Activated T-cell treated with anti-CD3 and anti-CD28 coated beads, Interleukin-2, amount 50 U/mL, for 72 hours (primary cell): ENCODE measurements at regions not wholly inside any gene's neighbourhood (a gene's known extent, or its start where the extent isn't known, plus 50 kb on each side); places are given as distances from the start of the nearest gene placed in this dataset.

Source experiments
- ATAC-seq, 2 donors: fragments of 150-1000 bp; cut with Tn5 transposase; replicated peaks in 1 of 2; 2 replicates each; pipeline ENCODE4 v1.10.0; 2021; ENCODE audit warnings: moderate library complexity in 2 of 2, mild to moderate bottlenecking in 1 of 2
- DNase-seq, 2 donors: peaks; one replicate each; pipeline ENCODE4 v3.0.0; 2021 to 2022; ENCODE audit warnings: mixed read lengths in 1 of 2
- H3K27ac Mint-ChIP-seq: one replicate; pipeline ENCODE4 v1.8.0; 2022; ENCODE audit warnings: mild to moderate bottlenecking, moderate library complexity, mixed read lengths
- H3K27me3 Mint-ChIP-seq: one replicate; pipeline ENCODE4 v1.8.0; 2022; ENCODE audit warnings: low read depth, mixed read lengths
- H3K36me3 Mint-ChIP-seq, 2 donors: one replicate each; pipeline ENCODE4 v1.8.0; 2022; ENCODE audit warnings: mixed read lengths in 2 of 2, mild to moderate bottlenecking in 1 of 2; ENCODE audit not compliant: insufficient read depth in 2 of 2
- H3K4me1 Mint-ChIP-seq: one replicate; pipeline ENCODE4 v1.8.0; 2022; ENCODE audit warnings: low read depth, mixed read lengths
- H3K4me3 Mint-ChIP-seq, 2 donors: one replicate each; pipeline ENCODE4 v1.8.0; 2022; ENCODE audit warnings: mild to moderate bottlenecking in 2 of 2, mixed read lengths in 2 of 2, moderate library complexity in 2 of 2
- H3K9me3 Mint-ChIP-seq, 2 donors: one replicate each; pipeline ENCODE4 v1.8.0; 2022; ENCODE audit warnings: mixed read lengths in 2 of 2

- H3K27me3 Mint-ChIP-seq: no peaks in the 10 kb centered on the region
- ATAC-seq (no peak), DNase-seq (no peak)
- peaks cover under 1 to 2% of the 10 kb centered on the region in 2 donors for H3K36me3 Mint-ChIP-seq
- H3K9me3 Mint-ChIP-seq: peaks cover 4 to 7% of the 10 kb centered on the region in 2 donors
- no peak overlapping the region for H3K4me3 Mint-ChIP-seq
- no peak overlapping the region for H3K27ac Mint-ChIP-seq
- H3K4me1 Mint-ChIP-seq: peaks cover 31% of the 10 kb centered on the region
Observed at GRCh38 chr11:128179039-128179438, 408.3 kb downstream of the ETS1 start.

DNA sequence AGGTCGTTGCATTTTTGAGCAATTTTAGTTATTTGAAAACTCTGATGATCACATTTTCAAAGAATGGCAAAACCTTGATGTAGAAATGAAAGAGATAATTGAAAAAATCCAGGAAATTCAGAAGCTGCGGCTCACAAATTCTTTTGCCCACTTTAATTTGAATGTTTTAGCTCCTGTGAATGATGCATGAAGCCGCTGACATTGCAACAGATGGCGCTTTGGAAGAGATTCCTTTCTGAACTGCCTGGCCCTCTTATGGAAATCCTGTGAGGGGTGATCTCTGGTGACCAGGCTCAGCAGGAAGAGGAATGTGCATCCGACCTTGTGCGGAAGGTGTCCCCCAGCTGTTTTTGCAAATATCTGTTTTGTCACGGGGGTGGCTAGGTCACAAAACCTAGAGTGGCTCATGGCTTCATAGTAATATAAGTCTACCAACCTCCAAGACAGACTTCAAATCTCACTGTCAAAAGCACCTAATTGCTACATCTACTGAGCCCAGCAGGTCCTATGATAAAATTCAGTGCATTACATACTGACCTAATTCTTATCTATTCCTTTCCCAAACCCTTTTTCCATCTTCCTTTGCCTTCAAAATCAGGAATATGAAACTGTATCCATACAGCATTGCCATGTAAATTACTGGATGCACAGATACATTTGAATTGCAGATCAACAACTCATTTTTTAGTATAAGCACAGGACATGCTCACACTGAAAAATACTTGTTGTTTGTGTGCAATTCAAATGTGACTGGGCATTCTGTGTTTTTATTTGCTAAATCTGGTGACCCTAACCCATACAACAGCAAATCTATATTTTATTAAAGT is 412.7 kb downstream of the ETS1 start:
- Mint-ChIP-seq H3K27me3 (no peaks in the 10 kb centered on the region), H3K9me3 (peaks cover 2 to 6% of the 10 kb centered on the region in 2 donors), H3K4me3 (no peak overlapping the region), H3K36me3 (peaks cover 0 to 2% of the 10 kb centered on the region in 2 donors), H3K4me1 (peaks cover 15% of the 10 kb centered on the region), H3K27ac (no peak overlapping the region)
- ATAC-seq (peak in 1 of 2 donors; percentile 59), DNase-seq (no peak)

- no peaks in the 10 kb centered on the region for H3K9me3 Mint-ChIP-seq
- H3K36me3 Mint-ChIP-seq: no peaks in the 10 kb centered on the region
- DNase-seq (peak; percentile 85 to 87), ATAC-seq (peak; percentile 75 to 86)
- H3K27me3 Mint-ChIP-seq: no peaks in the 10 kb centered on the region
- H3K4me3 Mint-ChIP-seq: no peak overlapping the region
- H3K4me1 Mint-ChIP-seq: peaks cover 15% of the 10 kb centered on the region
- H3K27ac Mint-ChIP-seq: peak overlapping the region; percentile 40
Observed at GRCh38 chr11:128172046-128172878, 415.1 kb downstream of the ETS1 start.

DNA sequence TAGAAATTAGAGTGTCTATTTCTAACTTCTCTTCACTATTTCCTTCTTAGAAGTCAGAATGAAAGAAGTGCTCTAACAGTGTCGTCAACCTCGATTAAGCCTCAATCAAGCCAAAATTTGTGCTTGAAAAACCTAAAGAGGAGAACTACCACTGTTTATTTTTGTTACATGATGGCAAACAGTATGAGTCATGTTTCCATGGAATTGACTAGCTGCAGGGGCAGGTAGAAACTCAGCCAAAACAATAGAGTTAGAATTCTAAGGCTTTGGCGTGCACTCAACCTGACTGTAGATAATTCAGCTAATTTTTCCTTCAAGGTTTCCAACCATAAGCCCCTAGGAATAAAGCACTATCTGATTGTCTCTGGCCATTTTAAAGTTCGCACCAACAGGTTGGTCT is 415.9 kb downstream of the ETS1 start:
- H3K27me3 Mint-ChIP-seq: no peaks in the 10 kb centered on the region
- peaks cover 15% of the 10 kb centered on the region for H3K4me1 Mint-ChIP-seq
- no peak overlapping the region for H3K4me3 Mint-ChIP-seq
- H3K9me3 Mint-ChIP-seq: no peaks in the 10 kb centered on the region
- H3K36me3 Mint-ChIP-seq: no peaks in the 10 kb centered on the region
- ATAC-seq: peak; percentile 59 to 60
- no peak for DNase-seq
- H3K27ac Mint-ChIP-seq: peak overlapping the region; percentile 40

DNA sequence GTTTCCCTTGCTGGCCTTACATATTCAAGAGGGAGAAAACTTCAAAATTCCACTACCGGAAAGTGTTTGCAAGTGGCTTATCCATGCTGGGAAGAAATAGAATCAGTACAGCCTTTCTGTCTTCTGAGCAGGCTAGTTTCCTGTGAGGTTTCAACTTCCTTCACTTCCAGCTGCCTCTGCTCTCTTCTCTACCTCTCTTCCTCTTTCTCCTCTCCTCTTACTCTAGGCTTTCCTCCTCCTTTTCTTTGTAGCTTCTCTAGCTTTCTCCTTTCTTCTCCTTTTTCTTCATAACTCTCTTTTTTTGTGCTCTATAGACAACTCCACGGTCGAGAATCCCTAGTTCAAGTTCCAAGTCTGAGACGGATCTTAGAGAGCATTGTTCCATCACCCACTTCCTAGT is 421.8 kb downstream of the ETS1 start:
- ATAC-seq (no peak), DNase-seq (no peak)
- Mint-ChIP-seq H3K4me1 (peaks cover 6% of the 10 kb centered on the region), H3K27me3 (no peaks in the 10 kb centered on the region), H3K4me3 (no peak overlapping the region), H3K27ac (peak overlapping the region; percentile 1), H3K9me3 (no peaks in the 10 kb centered on the region), H3K36me3 (no peaks in the 10 kb centered on the region)

DNA sequence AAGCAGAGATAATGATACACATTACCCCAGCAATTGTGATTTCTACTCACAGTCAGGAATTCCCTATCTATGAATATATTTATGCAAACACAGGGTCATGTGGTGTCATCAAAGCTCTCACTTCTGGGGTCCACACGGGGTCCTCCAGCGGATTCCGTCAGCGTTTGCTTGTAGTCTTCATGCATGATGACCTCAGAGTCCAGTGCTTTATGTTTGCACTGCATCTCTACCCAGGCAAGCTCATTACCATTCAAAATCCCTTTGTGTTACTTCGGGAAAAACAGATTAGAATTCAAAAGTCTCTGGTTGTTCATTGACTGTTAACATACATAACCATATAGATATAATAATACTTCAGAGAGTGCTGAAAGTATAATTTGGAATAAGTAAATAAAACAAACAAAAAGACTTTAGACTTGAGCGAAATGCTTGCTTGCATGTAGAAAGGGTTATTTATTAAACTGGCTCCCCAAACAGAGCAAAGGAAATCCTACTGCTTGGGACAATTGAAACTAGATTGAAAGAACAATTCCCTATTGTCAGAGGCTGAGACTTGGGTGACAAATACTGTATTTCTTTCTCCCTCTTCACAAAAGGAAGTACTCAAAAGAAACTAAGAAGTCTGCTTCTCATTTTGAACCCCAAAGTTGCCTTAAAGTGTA is 423.1 kb downstream of the ETS1 start:
- Mint-ChIP-seq H3K4me3 (no peak overlapping the region), H3K27ac (no peak overlapping the region), H3K36me3 (no peaks in the 10 kb centered on the region), H3K4me1 (peaks cover 6% of the 10 kb centered on the region), H3K9me3 (no peaks in the 10 kb centered on the region), H3K27me3 (no peaks in the 10 kb centered on the region)
- no peak for ATAC-seq
- DNase-seq: no peak

- ATAC-seq (no peak), DNase-seq (no peak)
- no peak overlapping the region for H3K4me3 Mint-ChIP-seq
- peaks cover 22% of the 10 kb centered on the region for H3K4me1 Mint-ChIP-seq
- no peaks in the 10 kb centered on the region for H3K36me3 Mint-ChIP-seq
- no peaks in the 10 kb centered on the region for H3K9me3 Mint-ChIP-seq
- H3K27me3 Mint-ChIP-seq: no peaks in the 10 kb centered on the region
- H3K27ac Mint-ChIP-seq: no peak overlapping the region
Observed at GRCh38 chr11:128161994-128162393, 425.4 kb downstream of the ETS1 start.

GRCh38 chr11:128161436-128161835 is 425.9 kb downstream of the ETS1 start:
- DNase-seq (no peak), ATAC-seq (no peak)
- Mint-ChIP-seq H3K9me3 (no peaks in the 10 kb centered on the region), H3K4me3 (no peak overlapping the region), H3K27me3 (no peaks in the 10 kb centered on the region), H3K4me1 (peaks cover 25% of the 10 kb centered on the region), H3K27ac (no peak overlapping the region), H3K36me3 (no peaks in the 10 kb centered on the region)

DNA sequence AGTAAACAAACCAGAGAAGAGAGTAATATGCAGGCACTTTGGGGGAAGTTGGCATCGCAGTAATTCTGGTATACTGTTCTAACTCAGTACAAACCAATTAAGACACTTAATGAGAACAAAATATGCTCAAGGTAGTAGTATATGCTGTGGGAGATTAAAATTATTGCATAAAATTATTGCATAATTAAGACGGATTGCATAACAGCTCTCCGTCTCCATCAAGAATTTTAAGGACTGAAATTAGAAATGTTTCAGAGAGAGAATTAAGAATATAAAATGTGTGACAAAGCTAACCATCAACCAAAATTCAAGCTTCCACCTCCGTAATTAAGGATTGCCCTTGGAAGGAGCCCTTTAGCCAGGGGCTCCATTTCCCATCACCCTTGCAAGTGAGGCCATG is 428.5 kb downstream of the ETS1 start:
- Mint-ChIP-seq H3K4me3 (no peak overlapping the region), H3K4me1 (peaks cover 30% of the 10 kb centered on the region), H3K9me3 (no peaks in the 10 kb centered on the region), H3K27ac (no peak overlapping the region), H3K36me3 (no peaks in the 10 kb centered on the region), H3K27me3 (no peaks in the 10 kb centered on the region)
- ATAC-seq (no peak), DNase-seq (no peak)

DNA sequence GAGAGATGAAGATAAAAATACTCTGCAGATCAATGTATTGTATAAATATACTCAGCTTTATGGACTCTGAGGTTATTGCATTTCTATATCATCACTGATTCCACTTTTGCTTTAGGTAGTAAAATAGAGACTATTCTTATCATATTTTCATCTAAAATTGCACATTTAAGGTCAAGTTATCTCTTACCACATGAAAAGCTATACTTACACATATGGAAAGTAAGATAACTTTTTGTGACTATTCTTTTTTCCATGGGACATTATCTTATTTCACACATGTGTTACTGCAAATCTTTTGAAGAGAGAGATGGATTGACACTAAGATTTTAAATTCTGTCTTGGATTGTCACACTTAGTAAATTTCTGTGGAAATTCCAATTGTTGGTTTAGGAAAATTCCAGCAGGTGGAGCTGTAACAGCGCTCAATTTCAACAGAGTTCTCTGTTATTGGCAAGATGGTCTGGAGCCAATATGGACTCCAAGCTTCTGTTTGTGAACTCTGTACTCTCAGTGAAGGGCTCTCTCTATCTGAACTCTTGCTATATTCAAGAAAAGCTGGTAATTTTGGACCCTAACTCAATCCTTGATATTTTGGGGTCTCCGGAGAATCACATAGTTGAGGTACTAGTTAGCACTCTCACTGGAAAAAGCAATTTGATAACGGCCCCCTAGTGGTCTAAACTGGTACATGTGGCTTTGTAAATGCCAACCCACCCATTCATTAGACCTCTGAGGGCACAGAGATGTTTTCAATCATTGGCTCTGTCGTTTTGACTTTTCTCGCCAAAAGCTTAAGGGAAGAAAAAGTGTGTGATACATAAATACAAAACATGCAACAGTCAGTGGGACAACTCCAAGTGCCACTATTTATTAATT is 429.7 kb downstream of the ETS1 start:
- Mint-ChIP-seq H3K27me3 (no peaks in the 10 kb centered on the region), H3K4me3 (peak overlapping the region; percentile 62 to 86), H3K36me3 (no peaks in the 10 kb centered on the region), H3K27ac (peak overlapping the region; percentile 87), H3K4me1 (peaks cover 30% of the 10 kb centered on the region), H3K9me3 (no peaks in the 10 kb centered on the region)
- ATAC-seq (peak; percentile 75 to 83), DNase-seq (peak; percentile 66 to 74)

GRCh38 chr11:128156486-128156885 is 430.9 kb downstream of the ETS1 start:
- DNase-seq (no peak), ATAC-seq (peak in 1 of 2 donors; percentile 23)
- Mint-ChIP-seq H3K27ac (no peak overlapping the region), H3K27me3 (no peaks in the 10 kb centered on the region), H3K9me3 (no peaks in the 10 kb centered on the region), H3K4me1 (peaks cover 30% of the 10 kb centered on the region), H3K36me3 (no peaks in the 10 kb centered on the region), H3K4me3 (no peak overlapping the region)

- no peak overlapping the region for H3K4me3 Mint-ChIP-seq
- no peaks in the 10 kb centered on the region for H3K36me3 Mint-ChIP-seq
- H3K27ac Mint-ChIP-seq: no peak overlapping the region
- no peaks in the 10 kb centered on the region for H3K27me3 Mint-ChIP-seq
- DNase-seq (no peak), ATAC-seq (peak; percentile 33 to 65)
- H3K4me1 Mint-ChIP-seq: peaks cover 30% of the 10 kb centered on the region
- H3K9me3 Mint-ChIP-seq: no peaks in the 10 kb centered on the region
Observed at GRCh38 chr11:128155590-128155989, 431.8 kb downstream of the ETS1 start.
